ENCODE measurements at regions not wholly inside any gene's neighbourhood (a gene's known extent, or its start where the extent isn't known, plus 50 kb on each side); places are given as distances from the start of the nearest gene placed in this dataset.

DNA sequence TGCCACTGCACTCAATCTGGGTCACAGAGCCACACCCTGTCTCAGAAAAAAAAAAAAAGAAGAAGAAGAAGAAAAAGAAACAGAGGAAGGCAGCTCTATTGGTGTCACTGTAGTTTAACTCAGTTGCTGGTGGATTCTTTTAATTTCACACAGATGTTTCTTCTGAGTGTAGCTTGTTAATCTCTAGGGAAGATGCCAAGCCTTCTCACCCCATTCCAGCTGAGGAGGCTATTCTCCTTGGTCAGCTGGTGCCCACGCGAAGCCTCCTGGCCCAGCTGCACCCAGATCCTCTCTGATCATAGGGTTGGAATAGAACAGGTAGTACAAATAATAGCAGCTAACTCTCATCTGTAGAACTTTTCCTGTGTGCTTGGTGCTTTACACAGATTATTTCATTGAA is 113.8 kb upstream of the SPRY4 start:
- FAIRE-seq = no peak
- no peak for DNase-seq (ENCODE audit: low spot score in 2 of 2)

DNA sequence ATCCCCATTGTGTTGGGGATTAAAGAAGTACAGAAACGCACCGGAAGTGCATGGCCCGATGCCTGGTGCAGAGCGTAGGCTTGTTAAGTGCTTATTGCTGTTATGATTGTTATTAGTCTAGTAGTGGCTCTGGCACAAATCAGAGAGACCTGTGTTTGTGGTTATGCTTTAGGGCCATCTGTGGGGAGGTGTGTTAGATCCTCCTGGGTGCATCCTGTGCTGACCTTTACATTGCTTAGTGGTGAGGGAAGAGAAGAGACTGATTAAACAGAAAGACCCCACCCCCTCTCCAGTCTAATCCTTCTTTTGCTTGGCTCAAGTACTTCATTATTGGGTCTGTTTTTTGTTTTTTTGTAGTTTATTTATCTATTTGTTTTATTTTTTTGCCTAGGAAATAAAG is 112.7 kb upstream of the SPRY4 start:
- no peak for FAIRE-seq

DNA sequence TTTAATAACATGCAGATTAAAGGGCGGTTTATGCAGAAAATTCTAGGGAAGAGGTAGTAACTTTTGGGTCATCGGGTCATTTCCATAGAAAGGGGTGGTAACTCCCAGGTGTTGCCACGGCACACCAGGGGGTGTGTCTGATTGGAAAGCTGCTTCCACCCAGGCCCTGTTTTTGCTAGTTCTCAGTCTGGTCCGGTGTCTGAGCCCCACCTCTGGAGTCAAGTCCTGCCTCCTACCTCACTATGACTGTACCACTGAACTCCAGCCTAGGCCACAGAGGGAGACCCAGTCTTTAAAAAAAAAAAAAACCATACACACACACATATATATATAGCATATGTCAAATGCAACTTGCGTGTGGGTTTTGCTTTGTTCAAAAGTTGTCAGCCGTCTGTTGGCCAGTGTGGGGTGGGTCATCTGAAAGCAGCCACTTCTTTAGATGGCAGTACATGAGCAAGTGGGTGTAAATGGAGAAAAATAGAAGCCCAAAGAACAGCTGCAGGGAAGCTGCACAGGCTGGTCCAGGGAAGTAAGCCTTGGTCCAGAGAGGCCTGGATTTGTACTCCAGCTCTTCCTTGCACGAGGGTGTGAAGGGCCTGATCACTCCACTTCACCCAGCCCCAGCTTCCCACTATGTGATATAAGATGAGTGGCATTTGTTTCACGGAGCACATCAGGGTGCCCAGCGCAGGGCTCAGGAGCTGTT is 110.7 kb upstream of the SPRY4 start:
- no peak for DNase-seq (ENCODE audit: low spot score in 2 of 2)
- no peak for FAIRE-seq

More for the DNA sequence above, 112.7 kb upstream of the SPRY4 start:
- DNase-seq (ENCODE audit: low spot score in 2 of 2) = no peak

DNA sequence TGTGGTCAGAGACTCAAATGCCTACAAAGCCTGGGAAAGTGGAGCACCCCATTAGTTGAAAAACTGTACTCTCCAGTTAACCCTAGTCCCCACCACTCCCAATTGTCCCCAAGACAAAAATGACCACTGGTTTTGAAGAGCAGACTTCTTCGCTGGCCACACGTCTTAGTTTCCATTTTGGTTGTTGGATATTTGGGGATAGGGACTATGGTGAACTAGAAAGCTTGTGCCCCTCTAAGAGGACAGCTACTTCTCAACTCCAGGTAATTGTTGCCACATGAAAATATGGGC is 109.4 kb upstream of the SPRY4 start:
- FAIRE-seq = no peak
- no peak for DNase-seq (ENCODE audit: low spot score in 2 of 2)

DNA sequence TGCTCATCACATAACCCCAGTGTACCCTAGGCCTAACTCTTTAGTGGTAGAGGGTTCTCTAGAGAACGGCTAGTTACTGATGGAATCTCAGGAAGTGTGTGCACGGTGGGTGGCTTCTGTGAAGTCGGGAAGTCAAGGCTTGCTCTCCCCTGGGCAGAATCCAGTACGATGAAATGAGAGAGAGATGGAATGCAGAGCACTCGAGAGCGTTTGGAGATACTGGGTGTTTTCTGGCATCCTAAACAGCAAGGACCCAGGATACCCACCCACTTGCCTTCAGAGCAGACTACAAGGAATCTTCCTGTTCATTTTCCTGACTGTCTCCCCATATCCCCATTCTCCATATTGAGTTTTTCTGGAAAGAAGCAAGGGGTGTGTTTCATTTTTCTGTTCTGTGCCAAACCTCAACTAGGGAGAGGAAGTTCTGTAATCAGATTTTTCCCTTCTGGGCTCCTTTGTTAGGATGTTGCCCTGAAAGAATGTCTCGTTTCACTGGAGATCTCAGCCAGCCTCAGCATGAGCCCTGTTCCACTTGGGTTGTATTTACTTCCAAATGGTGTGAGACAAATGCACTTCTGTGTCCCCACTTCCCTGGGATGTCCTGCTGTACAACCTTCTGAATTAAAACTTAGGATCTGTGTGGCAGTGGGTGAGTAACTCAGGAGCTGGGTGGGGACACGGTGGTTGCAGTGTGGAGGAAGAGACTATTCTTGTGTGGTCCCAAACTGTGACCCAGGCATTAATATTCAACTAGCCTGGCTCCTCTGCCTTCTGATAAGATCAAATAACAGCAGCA is 108.9 kb upstream of the SPRY4 start:
- DNase-seq (ENCODE audit: low spot score in 2 of 2) (no peak), FAIRE-seq (no peak)

DNA sequence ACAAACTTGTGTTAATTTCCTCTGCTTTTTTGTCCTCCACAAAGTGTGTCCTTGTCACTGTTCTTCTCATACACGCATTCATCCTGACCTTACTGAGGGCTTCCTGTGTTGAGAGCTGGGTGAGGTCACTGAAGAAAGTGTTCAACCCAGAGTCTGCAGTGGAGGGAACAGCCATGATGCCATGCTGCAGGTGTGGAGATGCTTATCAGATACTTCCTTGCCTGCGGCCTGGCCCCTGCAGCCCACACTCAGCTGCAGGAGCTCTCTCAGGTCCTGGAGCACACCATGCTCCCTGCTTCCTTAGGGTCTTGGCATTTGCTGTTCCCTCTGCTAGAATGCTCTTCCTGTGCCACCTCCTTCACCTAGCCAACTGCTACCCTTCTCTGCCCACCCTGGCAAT is 108.1 kb upstream of the SPRY4 start:
- DNase-seq (ENCODE audit: low spot score in 2 of 2) (no peak), FAIRE-seq (no peak)

- FAIRE-seq = no peak
- DNase-seq (ENCODE audit: low spot score in 2 of 2) = no peak
Observed at GRCh38 chr5:142432369-142432863, 107.6 kb upstream of the SPRY4 start.

DNA sequence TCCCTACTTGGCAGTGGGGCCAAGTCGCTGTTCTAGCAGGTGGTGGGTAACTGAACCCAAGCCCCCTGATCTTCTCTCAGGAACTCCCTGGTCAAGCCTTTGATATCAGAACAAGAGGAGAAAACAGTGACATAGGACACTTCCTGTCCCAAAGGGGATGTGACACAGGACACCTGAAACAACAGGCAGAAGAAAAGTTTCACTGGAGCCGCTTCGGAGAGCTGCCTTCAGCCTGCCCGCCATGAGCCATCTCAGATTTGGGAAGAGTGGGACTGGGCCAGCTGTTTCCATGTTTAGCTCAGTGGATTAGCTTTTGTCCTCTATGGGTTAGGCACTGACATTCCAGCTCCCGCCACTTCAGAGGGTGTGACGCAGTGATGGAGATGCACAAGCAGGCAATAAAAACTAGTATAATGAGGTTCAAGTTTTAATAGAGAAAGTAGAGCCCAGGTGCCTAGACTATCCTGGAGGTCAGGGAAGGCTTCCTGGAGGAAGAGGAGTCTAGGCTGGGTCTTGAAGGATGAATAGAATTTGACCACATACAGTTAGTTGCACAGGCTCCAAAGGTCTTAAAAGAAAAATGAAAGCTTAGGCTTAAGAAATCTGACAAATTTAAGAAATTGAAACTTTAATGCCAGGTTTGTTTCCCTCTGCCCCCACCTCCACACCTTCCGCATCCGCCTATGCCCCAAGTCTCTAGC is 104.1 kb upstream of the SPRY4 start:
- FAIRE-seq (no peak), DNase-seq (ENCODE audit: low spot score in 2 of 2) (no peak)

DNA sequence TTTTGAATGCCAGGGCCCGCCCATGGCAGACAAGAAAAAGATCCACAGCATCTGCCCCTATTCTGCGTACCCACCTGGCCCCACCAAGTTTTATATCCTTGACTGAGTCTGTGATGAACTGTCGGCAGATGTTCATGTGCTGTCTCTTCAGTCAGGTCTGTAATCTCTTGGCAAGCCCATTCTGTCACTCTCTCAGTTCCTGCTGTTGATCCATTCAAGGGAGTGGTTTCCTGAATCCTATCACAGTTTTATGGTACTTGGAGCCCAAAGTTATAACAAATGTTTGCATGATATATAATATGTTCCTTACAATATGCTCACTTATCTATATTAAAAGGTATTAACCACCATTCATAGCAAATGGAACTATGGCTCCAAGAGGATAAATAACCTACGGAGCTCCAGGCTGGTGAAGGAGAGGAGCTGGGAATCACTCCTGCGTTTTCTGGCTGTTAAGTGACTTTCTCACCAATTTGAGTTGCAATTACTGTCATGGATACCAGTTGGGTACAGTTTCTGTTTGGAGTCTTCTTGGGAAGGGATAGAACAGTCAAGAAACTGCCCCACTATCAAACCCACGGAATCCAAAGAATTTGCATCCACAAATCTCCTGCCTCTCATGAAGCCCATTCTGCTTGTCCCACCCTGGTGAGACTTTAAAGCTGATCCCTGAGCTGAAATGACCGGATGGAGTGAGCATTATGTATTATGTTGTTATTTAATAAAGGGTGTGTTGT is 103.4 kb upstream of the SPRY4 start:
- DNase-seq (ENCODE audit: low spot score in 2 of 2) = no peak
- no peak for FAIRE-seq

- no peak for FAIRE-seq
- no peak for DNase-seq (ENCODE audit: low spot score in 2 of 2)
Observed at GRCh38 chr5:142427529-142427928, 102.7 kb upstream of the SPRY4 start.

- FAIRE-seq (no peak), DNase-seq (ENCODE audit: low spot score in 2 of 2) (no peak)
Observed at GRCh38 chr5:142427015-142427364, 102.2 kb upstream of the SPRY4 start.

DNA sequence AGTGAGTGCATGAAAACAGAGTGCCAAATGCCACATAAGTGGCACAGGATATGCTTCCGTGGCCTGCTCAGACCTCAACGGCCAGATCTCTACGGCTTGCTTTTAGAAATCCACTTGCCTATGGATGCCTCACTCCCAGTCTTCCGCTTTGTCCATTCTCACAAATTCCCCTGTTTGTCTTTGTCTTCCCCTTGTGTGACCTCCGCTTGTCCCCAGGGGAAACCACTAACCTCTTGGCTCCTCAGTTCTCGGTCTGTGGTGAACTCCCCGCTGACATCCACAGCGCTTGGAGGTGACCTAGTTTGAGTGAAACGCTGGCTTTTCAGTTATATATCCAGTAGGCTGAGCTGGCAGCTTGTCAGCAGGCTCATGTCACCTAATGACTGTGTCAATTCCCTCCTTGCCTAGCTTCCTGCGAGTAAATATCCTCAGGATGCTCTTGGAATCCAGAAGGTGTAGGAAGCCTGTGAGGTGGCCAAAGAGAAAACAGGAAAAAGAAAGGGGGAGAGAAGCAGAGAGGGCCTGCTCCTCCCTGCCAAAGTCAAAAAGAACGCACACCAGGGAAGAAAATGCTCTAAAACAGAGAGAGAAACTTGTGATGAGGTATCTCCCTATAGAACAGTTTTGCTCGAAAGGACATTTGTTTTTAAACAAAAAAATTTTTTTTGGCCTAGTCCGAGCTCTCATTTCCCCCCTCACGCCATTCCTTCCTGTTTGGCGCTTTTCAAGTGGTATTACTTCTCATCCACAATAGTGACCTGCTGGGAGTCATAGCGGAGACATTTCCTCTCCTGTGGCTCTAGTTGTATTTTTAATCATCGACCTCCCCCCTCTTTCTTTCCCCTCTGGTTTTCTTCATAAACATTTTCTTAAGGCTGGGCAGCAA is 101.6 kb upstream of the SPRY4 start:
- FAIRE-seq = no peak
- peak in 1 of 2 donors; percentile 36 for DNase-seq (ENCODE audit: low spot score in 2 of 2)

DNA sequence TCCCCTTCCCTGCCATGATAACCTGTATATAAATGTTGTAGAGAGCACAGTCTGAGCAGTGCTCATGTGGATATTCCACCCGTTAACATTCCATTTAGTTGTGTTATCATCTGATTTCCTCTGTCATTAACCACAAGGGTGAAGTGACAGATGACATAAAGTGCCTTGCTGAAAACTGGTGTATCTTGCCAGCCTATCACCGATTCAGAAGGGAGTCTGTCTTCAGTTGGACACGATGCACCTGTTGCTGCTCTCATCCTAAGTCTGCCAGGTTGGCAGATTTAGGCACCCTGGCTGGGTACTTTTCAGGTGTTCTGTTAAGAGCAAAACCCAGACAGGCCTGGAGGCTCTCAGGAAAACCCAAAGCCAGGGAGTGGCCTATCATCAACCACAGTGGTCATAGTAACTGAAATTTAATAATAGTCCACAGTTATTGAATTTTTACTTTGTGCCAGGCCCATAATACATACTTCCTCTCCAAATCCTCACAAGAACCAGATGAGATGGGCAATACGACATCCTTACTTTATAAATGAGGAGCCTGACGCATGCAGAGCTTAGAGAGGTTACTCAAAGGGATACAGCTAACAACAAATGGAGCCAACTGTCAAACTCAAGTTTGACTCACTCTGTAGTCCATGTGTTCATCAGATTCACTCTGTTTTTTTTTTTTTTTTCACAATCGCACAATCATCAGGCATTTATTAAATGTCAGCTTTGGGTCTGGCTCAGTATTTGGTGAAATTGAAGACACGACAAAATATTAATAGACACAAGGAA is 100.7 kb upstream of the SPRY4 start:
- no peak for FAIRE-seq
- no peak for DNase-seq (ENCODE audit: low spot score in 2 of 2)

DNA sequence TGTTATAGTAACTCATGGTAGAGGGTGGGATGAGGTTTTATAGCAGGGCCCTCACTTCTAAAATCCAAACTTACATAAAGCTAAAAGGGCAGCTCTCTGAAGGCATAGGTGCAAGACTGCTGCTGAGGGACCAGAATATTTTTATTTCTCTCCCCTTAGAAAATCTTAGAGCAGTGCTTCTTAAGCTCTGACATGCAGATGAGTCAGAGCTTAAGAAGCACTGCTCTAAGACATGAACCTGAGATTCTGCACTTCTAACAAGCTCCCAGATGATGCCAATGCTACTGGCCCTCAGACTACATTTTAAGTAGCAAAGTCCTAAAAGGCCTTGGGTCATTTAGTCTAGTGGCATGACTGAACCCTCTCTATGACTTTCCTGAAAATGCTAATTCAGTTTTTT is 97.6 kb upstream of the SPRY4 start:
- DNase-seq (ENCODE audit: low spot score in 2 of 2) (no peak), FAIRE-seq (no peak)

- DNase-seq (ENCODE audit: low spot score in 2 of 2) (no peak), FAIRE-seq (no peak)
Observed at GRCh38 chr5:142421621-142422397, 97.0 kb upstream of the SPRY4 start.

- DNase-seq (ENCODE audit: low spot score in 2 of 2) (no peak), FAIRE-seq (no peak)
Observed at GRCh38 chr5:142421228-142421617, 96.4 kb upstream of the SPRY4 start.

- DNase-seq (ENCODE audit: low spot score in 2 of 2) (no peak), FAIRE-seq (no peak)
Observed at GRCh38 chr5:142420561-142421227, 95.9 kb upstream of the SPRY4 start.

GRCh38 chr5:142412581-142412980 is 87.8 kb upstream of the SPRY4 start:
- FAIRE-seq (no peak), DNase-seq (ENCODE audit: low spot score in 2 of 2) (no peak)

Measured in frontal cortex (tissue), 3 donors.